A673 (cell line): ENCODE measurements at regions not wholly inside any gene's neighbourhood (a gene's known extent, or its start where the extent isn't known, plus 50 kb on each side); places are given as distances from the start of the nearest gene placed in this dataset.

Experiments
- CTCF ChIP-seq: fragments of 300-800, 200-600 bp; sonication (generic); conservative IDR thresholded peaks from 2 replicates; pipeline ENCODE4 v1.5.1; 2017; ENCODE audit warnings: low read depth, mild to moderate bottlenecking, antibody characterized with exemption, low read length, moderate library complexity, mixed read lengths
- EZH2 ChIP-seq: fragments of 200-600 bp; sonication (generic); IDR thresholded peaks from 2 replicates; pipeline ENCODE4 v1.6.1; 2017; ENCODE audit warnings: borderline replicate concordance, low read depth, mild to moderate bottlenecking, mixed read lengths, antibody characterized with exemption, low read length; ENCODE audit not compliant: poor library complexity, severe bottlenecking

- no peak for TF ChIP-seq EZH2
- no peak for TF ChIP-seq CTCF
These were observed 452.9 kb upstream of the ZNF608 start for GRCh38 chr5:125199373-125199772.
